ENCODE measurements at regions not wholly inside any gene's neighbourhood (a gene's known extent, or its start where the extent isn't known, plus 50 kb on each side); places are given as distances from the start of the nearest gene placed in this dataset.

DNA sequence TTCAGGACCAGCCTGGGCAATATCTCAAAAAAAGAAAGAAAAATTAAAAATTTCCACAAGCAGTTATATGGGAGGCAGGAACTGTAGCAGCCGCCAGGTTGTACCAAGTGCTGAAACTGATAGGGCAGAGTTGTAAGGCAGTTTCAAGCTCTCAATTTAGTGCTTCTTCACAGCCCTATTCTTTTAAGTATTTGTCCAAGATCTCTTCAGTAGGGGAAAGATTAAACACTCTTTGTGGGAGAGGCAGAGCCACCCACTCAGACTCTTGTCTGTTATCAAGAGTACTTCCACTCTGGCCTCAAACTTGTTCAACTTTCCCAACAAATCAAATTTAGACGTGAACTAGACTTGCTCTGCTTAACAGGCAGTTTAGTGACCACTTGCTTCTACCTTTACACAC, 228.7 kb downstream of the REEP3 start:
- no peak for DNase-seq

DNA sequence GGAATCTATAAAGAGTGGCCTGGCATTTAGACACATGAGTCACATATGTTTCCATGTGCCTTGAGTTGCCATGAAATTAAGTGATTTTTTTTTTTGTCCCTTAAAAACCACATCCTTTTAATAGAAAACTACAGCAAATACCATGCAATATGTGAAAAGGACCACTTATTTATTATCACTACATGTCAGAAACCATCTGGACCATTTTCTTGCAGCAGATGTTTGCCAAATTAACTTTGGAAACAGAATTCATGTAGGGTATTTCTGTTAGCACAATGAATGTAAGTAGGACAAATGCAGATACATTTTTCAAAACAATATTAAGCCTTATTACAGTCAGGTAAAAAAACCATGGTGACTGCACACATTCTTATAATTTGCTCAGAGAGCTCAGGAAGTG, 230.6 kb downstream of the REEP3 start:
- DNase-seq = no peak

DNA sequence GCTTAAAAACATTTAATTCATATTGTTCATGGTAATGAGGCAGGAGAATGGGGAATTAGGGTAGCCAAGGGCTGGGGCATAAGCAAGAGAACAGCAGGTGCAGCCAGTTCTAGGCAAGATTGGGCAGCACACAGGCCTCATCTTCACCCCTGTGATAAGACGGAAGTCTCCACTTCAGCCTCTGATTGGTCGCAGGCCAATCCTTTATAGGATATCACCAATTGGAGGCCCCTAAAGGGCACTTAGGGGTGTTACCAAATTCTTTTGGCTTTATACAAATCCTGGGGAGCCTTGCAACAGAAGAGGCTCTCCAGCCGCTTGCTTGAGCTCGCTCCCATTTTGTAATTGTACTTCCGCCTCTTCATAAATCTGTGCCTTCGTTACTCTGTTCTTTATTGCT, 231.1 kb downstream of the REEP3 start:
- DNase-seq = no peak

DNA sequence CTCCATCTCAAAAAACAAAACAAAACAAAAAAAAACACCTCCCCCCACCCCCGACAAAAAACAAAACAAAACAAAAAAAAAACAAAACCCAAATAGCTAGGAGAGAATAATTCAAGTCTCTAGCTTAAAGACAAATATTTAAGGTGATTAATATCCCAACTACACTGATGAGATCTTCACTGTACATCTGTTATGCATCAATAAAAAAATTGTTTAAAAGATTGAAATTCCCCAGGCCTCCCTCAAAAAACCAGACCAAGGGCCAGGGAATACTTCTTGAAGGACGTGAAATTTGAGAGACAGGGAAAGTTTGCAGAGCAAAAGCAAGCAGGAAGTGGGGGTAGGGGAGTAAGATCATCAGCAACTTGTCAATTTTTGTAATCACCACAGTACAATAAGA, 232.6 kb downstream of the REEP3 start:
- no peak for DNase-seq

DNA sequence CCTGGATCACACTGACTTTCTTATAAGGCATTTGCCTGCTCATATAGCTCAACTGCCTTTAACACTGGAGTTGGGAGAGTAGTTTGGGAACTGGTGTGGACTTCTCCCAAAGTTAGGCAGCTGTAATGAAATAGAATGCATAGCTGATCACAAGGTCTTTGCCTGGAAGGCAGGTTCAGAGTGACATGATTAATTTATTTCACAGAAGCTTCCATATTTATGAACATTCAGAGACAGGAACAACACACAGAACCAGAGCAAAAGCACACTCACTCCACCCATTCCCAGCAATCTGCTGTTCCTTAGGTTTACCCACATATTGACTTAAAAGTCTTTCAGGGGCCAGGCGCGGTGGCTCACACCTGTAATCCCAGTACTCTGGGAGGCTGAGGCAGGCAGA, 234.2 kb downstream of the REEP3 start:
- no peak for DNase-seq

DNA sequence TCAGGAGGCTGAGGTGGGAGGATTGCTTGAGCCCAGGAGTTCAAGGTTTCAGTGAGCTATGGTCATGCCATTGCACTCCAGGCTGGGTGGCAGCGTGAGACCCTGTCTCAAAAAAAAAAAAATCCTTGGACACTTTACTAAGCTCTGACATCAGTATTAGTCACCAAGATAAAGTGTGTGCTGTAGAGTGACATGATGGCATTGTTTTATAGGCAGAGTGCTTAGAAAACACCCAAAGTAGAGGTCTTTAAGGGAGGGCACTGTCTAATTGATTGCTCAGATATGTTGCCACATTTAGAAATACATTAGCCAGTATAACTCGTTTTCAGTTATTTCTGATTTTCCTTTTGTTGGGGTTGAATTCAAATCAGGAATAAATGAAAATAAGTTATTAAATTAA, 235.9 kb downstream of the REEP3 start:
- DNase-seq = no peak

DNA sequence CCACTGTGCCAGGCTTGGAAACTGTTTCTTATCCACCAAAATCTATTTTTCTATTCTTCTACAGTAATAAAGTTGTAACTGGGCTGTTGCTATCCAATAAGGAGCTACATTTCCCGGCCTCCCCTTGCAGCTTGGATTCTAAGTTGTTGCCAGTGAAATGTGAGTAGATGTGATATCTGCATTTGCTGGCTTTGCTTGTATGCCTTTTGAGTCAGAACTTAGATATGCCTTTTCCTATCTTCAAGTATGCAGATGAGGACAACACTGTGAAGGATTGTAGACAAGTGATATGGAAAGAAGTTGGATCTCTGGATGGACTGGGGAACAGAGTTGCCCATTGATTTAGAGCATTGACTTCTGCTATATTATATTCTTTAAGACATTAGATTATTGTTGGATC, 236.9 kb downstream of the REEP3 start:
- DNase-seq = no peak

DNA sequence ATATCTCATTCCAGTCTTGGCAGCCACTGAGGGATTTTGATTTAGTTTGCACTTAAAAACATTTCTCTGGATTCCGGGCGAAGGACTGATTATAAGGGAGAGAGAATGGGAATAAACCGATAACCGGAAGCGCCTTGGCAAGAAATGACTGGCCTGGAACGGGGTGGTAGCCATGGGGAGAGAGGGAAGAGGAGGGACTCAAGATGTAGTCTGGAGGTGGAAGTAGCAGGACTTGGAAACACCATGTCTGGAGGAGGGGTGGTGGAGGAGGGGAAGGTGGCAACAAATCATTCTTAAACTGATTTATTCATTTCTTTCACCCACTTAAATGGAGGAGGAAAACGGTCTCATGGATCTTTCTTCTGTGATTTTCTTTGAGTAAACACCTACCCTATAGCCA, 238.1 kb downstream of the REEP3 start:
- DNase-seq = no peak

DNA sequence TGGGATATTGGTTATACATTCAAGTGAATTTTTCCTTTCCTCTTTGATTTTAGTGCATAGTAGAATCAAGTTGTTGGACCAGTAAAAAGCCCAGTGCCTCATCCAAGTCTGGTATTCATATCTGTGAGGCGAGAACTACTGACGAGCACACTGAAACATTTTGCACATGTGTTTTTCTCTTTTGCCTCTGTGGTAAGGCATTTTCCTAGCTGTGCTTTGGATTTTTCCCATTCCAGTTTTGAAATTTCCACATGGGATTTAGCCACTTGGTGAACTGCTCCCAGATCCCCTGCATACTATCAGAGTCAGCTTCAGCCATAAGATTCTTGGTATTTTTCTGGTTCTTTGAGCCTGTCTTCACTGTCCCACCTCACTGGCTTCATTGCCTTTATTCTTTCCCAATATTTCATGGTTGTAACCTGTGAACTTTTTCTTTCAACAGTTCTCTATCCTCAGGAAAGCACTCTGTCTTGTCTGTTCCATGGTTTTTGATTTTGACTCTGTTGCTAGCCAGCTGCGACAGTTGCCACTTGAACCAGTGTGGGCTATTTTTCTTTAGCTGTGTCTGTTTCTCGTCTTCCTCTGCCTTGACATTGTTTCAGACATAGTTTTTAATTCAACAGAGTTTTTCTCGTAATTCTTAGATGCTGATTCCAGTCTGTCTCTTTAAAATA, 239.0 kb downstream of the REEP3 start:
- no peak for DNase-seq

DNA sequence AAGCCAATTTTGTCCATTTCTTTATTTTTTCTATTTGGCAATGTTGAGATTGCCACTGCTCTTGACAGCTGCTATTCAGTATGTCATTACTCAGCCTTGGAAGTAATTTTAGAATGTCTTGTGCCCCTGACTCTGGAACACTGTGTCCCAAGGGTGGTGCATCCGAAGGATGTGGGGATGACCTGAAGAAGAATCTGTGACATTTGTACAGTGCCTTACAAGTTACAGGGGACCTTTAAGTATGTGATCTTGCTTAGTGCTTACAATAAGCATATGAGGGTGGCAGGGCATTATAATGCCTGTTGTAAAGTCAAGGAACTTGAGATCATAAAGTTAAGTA, 239.5 kb downstream of the REEP3 start:
- DNase-seq = no peak

DNA sequence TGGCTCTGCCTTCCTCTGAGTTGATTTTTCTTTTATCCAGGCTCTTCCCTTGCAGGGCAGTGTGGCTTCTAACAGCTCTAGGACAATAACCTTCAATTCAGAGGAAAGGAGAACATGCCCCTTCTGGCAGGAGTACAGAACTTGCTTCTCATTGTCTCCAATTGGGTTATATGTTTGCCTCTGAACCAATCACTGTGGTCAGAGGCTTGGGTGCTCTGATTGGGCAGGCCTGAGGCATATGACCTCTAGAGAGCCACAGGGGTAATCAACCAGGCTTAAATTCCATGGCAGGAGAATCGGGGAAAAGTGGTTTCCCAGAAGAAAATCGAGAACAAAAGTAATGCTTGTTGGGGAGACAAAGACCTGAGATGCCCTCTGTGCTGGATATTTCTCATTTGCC, 240.0 kb downstream of the REEP3 start:
- no peak for DNase-seq

DNA sequence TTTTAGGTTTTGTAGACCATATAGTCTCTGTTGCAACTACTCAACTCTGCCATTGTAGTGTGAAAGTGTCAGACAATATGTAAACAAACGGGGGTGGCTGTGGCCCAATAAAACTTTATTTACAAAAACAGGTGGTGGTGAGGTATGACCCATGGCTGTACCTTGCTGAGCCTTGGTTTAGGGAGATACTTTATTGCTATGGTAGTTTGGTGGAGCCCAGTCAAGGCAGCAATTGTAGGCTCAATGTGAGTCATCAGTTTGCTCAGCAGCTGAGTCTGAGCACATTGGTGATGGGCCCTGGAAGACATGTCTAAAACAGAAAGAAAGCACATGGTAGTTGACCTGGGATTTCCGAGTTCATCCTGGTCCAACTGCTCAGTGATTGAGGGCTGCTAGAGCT, 242.5 kb downstream of the REEP3 start:
- no peak for DNase-seq

DNA sequence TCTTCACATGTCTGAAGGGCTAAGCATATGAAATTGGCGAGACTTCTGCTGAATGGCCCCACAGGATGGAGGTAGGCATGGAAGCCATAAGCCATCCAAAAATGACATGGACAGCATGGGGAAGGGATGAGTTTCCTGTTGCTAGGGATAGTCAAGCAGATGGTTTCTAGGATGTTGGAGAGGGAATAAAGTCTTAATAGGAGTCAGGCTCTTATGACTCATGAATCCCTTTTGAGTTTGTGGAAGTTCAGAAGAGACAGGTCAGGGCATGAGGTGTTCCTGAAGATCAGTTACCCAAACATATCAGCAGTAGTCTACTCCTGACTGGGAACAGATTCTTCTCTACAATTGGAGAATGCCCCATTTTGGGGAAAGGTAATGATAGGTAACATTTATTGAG, 243.9 kb downstream of the REEP3 start:
- DNase-seq = no peak

DNA sequence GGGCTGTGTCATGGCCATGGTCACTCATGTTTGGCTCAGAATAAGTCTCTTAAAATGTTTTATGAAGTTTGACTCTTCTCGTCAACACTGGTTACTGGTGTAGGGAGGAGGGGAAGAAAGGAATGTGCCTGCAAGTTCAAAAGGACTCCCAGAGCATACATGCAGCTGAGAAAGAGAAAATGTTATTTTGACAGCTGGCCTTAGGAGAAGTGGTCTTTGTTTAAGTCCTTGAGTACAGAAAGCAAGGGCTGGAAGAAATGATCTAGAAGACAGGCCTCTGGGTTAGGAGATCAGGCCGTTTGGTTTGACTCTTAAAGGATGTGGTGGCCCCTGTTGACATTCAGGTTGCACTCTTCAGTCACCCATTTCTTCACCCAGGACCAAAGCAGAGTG, 245.5 kb downstream of the REEP3 start:
- no peak for DNase-seq

DNA sequence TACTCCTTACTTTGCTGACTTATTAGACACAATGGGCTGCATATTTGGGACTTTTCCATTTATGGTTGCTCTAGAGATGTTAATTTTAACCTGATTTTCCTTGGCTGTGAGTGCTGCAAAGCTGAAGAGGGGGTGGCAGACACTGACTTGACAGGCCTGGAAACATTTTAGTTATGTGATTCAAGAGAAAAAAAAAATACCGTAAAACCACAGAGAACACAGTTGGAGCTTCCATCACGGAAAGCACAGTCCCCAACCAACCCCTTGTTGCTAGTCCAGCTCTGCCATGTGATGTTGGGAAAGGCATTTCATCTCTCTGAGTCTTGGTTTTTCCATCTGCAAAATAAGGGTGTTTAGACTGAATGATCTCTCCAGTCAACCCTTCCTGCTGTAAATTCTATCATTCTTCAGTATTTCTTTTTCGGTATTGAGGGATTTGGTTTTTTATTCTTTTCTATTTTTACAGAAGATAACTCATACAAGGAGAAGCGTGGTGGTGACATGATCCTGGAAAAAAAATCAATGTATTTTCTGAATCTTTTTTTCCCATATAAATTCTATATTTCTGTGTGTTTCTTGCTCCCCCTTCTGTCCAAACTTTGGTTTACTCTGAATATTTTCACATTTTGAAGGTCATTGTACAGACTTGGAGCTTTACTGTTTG, 246.1 kb downstream of the REEP3 start:
- no peak for DNase-seq

DNA sequence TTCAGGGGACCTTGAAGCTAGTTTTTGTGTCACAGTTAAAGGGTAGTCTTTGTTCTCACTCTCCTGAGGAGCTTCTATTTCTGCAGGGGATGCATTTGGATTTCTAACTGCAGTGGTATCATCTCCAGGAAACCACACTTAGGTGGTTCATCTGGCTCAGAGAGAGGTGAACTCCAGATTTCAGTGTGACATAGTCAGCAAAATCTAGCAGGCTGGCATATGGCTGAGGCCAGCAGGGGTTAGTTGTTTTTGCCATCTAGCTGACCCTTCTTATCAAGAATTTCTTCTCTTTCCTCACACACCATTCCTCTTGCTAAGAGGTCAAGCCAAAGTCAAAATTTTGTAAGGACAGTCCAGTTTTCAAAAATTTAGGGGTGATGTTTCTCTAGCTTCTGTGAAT, 248.2 kb downstream of the REEP3 start:
- DNase-seq = no peak

DNA sequence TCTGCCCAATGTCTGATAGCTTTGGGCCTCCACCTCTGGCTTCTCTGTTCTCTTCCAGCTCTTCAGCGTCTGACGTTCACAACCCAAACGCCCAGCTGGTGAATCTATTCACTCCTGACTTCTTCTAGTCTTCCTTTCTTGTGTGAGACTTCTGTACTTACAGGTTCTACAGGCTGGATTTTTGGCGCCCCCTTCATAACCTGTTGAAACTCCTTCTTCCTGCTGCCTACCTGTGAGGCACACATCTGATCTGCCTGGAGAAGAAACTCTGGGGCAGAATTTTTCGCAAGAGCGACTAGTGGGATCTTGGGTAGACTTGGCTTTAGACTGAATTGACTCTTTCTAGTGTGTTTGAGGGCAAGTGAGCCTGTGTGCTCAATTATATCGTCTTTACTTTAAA, 249.3 kb downstream of the REEP3 start:
- DNase-seq = no peak

DNA sequence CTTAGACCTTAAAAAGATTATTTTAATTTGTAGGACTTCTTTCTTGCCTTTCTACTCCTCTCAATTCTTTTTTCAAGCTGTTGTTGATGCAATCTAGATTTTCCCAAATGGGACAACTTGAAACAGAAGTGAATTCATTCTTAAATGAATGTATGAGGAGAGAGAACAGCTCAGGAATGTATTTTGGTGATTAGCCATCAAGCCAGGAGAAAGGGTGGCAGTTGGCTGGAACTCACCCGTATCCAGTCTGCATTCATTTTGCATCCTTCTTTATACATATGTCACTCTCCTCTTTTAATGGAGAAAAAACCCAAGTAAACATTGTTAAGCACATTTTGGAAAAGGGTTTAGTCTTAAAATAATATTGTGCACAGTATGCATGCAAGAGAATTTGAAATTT, 251.3 kb downstream of the REEP3 start:
- no peak for DNase-seq

DNA sequence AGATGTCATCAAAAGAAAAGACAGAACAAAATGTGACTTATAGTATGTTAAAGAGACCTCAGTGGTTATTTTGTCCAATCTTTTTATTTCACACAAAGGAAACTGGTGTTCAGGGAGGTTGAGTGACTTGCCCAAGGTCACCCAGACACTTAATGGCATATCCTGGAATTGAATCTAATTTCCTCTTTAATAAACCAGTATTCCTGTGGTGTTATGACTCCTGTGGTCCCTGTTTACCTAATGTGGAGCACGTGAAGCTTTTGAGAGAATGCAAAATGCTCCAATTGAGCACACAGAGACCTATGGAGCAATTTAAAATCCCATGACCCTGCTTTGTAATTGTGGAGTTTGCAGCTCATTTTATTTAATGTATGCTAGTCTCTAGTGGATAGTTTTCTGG, 251.9 kb downstream of the REEP3 start:
- no peak for DNase-seq

DNA sequence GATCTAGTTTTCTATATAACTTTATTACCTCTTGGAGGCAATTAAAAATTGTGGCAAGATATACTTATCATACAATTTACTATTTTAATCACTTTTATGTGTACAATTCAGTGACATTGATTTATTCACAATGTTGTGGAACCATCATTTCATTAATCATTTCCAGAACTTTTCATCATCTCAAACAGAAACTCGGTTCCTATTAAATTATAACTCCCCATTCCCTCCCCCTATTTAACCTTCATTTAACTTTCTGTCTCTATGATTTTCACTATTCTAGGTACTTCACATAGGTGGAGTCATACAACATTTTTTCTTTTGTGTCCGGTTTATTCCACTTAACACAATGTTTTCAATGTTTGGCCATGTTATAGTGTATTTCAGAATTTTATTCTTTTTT, 252.8 kb downstream of the REEP3 start:
- DNase-seq = no peak

DNA sequence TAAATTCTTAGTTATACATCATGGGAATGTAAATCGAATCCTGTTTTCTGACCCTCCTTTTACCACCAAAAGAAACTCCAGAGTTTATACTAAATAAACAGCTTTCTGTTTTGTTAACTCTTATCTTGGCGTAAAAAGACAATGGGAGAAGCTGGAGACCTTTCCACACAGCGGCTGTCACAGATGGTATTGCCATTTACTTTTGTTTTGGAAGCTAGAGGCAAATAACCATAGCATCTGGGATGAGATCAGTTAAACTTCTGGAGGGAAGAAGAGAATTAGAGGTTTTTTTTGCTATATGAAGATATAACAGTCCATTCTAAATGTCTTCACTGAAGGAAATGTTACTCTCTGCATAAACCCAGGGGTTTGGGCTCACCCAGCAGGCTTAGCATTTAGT, 258.9 kb downstream of the REEP3 start:
- DNase-seq = no peak

DNA sequence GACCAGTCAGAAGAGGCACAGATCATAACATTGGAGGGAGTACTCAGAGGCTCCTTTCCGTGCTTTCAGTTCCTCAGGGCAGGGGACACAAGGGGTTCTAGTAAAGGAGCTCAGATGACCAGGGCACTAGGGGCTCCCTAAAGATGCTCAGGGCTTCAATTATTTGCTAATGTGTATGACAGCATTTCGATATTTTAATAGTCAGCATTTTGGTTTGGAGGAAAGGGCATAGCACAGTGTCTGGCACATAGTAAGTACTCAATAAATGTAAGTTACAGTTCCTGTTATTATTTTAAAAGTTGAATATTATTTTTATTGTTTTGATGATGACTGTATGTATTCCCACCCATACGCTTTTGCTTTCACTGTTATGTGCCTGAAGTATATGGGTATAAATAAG, 260.0 kb downstream of the REEP3 start:
- no peak for DNase-seq

DNA sequence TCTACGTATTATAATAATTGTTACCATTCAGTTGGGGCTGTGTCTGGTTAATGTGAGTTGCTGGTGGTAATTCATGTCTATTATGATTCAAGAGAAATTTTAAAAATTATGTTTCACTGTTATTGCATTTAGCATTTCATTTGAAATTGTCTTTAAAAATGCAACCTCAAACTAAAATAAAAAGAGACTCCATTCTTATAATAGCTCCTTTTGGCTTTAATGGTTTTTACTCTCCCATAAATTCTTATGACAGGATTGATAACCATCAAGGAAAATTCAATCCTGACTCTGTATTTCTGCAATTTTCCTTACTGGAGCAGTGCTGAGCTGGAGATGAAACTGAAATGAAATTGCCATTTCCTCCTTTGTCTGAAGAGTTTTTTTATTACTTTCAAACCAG, 262.7 kb downstream of the REEP3 start:
- no peak for DNase-seq

DNA sequence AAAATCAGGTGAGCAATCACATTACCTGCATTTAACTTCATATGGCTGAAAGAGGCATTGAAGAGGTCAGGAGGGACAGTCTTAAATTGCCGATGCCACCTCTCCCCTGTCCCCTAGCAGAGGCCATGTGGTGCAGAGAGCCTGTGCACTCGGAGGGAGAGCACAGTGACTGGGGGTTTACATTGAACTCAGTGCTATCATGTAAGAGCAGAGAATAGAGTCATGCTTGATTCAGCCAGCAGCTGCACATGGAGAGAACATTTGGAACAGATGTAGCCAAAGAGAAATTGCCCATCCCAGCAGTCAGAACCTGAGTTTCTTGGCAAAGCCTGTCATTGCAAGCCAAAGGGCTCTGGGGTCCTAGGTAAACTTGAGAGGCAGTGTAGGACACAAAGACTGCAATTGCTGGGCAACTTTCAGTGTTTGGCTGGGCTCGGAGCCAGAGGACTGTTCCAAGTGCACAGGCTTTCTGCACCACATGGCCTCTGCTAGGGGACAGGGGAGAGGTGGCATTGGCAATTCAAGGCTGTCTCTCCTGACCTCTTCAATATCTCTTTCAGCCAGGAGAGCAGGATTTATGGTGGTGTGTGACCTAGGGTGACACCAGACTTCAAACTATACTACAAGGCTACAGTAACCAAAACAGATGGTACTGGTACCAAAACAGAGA, 267.1 kb downstream of the REEP3 start:
- no peak for DNase-seq

Data from GDM1 (cell line).